ENCODE measurements at regions not wholly inside any gene's neighbourhood (a gene's known extent, or its start where the extent isn't known, plus 50 kb on each side); places are given as distances from the start of the nearest gene placed in this dataset.

GRCh38 chrX:122818068-122818467 is 366.0 kb upstream of the GRIA3 start:
- no peak for DNase-seq

DNA sequence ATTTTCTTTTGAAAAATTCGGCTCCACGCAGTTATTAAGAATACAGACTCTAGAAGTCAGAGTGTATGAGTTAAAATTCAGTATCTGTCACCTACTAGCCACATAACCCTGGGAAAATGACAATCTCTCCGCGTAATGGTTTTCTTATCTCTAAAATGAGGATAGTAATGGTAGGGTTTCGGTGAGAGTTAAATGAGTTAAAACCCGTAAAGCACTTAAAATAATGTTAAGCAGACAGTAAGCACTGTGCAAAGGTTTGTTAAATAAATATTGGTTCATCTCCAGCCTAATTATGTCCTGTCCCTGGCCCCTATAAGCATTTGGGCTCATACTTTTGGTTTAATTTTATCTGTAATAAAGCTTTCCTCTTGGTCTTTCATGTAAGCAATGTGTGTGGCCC is 350.8 kb upstream of the GRIA3 start:
- DNase-seq = no peak

DNA sequence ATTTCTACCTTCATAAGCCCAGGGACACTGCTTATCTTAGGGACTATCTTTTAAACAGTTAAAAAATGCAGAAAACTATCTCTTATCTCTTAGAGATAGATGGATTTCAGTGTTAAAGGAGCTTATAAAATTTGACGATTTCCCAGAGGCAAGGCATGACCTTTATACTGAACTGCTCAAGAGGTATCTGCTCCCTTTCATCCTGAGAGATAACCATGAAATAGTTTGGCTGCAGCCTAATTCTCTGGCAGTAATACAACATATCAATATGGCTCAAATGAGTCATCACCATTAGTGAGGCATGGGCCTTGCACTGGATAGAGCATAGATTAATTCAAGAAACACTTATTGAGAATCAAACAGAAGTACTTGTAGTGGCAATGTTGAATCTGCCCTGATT is 348.2 kb upstream of the GRIA3 start:
- DNase-seq = no peak

GRCh38 chrX:122850326-122850725 is 333.8 kb upstream of the GRIA3 start:
- DNase-seq = no peak

DNA sequence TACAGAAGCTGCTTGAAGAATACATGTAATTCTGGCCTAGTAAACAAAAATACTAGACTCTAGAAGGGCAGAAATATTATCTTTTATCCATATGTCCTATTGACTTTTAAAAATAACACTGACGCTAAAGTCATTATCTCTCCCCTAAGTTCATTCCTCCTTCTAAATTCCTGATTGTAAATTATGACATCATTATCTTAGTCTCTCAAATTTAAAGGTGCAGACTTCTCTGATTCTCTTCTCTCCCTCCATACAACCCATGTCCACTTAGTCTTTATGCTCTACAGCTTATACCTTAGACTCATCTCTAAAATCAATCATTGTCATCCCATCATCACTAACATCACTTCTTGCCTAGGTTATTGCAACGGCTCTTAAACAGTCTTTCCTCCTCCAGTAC is 327.9 kb upstream of the GRIA3 start:
- no peak for DNase-seq

DNA sequence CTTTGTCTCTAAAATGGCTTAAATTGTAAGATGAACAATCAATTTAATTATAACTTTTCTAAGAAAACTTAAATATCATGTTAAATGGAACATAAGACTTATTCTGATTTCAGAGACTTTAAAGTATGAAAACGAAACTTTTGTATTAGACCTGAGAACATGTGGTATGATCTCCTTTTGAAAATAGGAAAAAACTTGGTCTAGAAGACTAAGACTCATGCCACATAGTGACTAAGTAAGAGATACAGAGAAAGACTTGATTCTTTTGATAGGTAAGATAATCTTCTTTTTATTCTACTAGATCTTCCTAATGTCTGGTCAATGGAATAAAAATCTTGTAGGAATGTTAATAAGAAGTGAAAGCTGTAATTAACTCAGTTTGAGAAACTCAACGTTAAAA is 326.3 kb upstream of the GRIA3 start:
- no peak for DNase-seq

- no peak for DNase-seq
These were observed 321.0 kb upstream of the GRIA3 start for GRCh38 chrX:122863067-122863466.

DNA sequence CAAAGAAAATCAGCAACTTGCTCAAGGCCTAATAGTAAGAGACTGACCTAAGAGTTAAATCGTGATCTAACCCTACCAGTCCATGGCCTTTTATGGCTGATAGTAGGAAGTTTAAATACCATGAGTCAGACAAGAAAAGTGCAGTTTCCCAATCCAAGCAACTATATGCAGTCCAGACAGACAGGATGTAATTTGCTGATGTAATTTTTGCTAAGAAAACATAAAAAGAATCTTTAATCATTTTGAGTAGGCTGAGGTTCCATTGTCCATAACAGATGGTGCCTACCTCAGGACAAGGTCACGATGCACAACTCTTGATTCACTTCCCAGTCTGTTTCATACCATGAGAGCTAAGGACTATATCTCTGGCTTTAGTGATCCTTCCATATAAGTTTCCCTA is 317.5 kb upstream of the GRIA3 start:
- no peak for DNase-seq

- DNase-seq = no peak
These were observed 315.4 kb upstream of the GRIA3 start for GRCh38 chrX:122868631-122869030.

DNA sequence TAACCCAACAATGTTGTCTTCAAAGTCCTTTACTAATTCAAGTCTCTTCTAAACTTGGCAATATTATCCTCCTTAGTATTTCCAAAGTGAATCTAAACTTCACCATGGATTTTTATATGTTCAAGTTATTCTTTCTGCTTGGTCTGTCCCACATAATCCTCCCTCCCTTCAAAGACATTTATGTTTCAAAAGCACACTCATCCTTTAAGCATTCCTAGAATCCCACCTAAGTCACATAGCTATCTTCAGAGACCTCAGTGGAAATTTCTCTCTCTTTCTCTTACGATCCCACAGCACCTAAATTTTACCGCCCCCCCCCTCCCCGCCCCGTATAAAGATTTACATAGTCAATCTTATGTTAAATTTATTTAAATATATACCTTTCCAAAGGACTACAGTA is 314.9 kb upstream of the GRIA3 start:
- DNase-seq = no peak

- no peak for DNase-seq
These were observed 305.8 kb upstream of the GRIA3 start for GRCh38 chrX:122878269-122878668.

- DNase-seq = no peak
These were observed 303.1 kb upstream of the GRIA3 start for GRCh38 chrX:122880952-122881351.

DNA sequence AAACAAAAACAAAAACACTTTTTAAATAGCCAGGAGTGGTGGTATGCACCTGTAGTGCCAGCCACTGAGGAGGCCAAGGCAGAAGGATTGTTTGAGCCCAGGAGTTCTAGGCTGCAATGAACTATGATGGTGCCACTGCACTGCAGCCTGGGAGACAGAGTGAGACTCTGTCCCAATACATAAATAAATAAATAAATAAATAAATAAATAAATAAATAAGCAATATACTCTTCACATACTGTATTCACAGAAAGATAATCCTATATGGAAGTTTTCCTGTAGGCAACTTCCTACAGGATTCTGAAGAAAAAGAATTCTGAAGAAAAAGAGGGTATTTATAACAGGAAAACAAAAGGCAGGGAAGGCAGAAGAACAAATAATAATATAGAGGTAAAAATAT is 293.3 kb upstream of the GRIA3 start:
- no peak for DNase-seq

DNA sequence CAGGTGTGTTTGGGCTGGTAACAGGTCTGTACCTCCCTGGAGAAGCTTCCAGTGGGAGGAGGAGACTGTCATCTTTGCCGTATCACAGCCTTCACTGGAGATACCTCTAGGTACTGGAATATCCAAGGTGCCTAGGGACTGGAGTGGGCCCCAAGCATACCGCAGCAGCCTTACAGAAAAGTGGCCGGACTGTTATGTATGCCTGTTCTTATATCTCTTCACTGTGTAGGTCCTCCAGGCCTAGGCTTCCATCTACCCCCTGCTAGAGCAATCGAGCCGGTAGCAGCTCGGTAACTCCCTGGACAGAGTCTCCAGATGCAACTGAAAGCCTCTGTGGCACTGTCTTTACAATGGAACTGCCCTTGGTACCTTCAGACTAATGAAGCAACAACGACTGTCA is 277.4 kb upstream of the GRIA3 start:
- no peak for DNase-seq

DNA sequence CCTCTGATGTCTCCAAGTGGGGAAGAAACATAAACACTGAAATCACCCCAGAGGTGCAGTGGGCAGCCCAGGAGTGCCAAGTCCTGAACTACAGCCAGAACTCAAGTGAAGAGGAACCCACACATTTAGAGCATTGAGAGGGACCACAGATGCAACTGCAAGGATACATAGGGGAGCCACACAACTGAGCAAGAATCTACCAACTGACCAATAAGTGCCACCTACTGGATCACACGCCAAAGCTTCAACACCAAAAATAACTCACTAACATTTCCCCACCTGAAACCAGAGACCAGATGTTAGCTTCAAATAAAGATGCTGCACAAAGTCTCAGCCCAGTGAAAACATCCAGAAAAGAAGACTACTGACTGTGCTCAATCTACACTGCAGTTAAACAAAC is 276.7 kb upstream of the GRIA3 start:
- DNase-seq = no peak

- no peak for DNase-seq
These were observed 273.4 kb upstream of the GRIA3 start for GRCh38 chrX:122910697-122911096.

DNA sequence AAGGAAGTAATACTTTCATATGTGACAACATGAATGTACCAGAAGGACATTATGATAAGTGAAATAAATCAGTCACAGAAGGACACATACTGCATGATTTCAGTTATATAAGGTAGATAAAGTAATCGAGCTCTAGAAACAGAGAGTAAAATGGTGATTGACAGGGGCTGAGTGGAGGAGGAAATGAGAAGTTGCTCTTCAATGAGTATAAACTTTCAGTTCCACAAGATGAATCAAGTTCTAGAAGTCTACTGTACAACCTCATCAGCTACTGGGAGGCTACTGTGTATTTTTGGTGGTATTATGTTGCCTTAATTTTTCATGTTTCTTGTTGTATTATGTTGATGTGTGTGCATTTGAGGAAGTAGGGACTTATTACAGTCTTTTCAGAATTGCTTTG is 270.9 kb upstream of the GRIA3 start:
- no peak for DNase-seq

GRCh38 chrX:122913764-122914163 is 270.3 kb upstream of the GRIA3 start:
- DNase-seq = no peak

DNA sequence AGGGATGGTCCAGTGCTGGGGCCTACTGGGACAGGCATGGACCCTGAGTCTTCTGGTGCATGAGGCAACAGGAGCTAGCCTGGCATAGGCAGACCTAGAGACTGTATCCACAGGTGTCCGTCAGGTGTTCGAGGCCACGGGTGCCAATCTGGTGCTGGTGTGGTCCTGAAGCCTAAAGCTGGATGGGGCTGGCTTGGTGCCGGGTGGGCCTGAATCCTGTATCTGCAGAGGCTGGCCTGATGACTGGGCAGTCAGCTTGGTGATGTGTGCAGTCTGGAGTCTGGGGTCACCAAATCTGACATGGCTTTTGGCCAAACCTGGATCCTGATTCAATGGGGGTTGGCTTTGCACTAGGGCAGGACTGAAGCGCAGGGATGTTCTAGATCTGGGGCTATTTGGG is 269.8 kb upstream of the GRIA3 start:
- no peak for DNase-seq

GRCh38 chrX:122934131-122934530 is 249.9 kb upstream of the GRIA3 start:
- no peak for DNase-seq

GRCh38 chrX:122940199-122940598 is 243.9 kb upstream of the GRIA3 start:
- no peak for DNase-seq

- no peak for DNase-seq
These were observed 242.3 kb upstream of the GRIA3 start for GRCh38 chrX:122941806-122942205.

DNA sequence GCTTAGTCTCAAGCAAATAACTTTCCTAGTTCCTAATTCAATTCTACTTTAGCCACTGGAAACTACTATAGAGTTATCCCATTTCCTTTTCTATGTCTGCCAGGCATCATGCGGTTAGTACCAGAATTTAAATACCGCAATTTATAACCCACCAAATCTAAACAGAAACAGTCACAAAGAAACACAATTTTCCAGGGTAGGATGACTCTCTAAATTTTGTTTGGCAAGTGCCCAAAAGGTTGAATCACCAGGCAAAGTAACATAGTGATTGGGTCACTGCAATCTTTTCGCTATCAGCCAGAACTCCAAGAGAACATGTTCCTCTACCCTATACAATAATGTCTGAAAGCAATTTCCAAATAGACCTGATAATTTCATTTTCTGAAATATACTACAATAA is 240.2 kb upstream of the GRIA3 start:
- no peak for DNase-seq

DNA sequence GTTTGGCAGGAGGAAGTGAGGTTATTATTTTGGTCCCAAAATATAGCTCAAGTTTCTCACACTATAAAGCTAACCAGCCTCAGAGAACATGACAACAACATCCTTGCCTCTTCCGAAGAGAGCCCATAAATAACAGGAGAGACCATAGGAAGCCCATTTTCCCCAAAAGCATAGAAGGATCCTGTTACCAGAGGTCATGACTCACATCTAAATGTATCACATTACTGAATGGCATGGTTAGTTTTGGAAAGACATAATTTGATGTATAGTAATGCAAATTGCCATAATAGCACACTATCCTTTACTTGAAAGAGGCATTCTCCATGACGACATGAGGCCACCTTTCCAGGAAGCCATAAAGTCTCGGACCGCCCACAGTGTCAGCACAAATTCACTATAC is 238.8 kb upstream of the GRIA3 start:
- DNase-seq = no peak

GRCh38 chrX:122972604-122973003 is 211.5 kb upstream of the GRIA3 start:
- no peak for DNase-seq

- DNase-seq = no peak
These were observed 201.6 kb upstream of the GRIA3 start for GRCh38 chrX:122982521-122982920.
